Kidney (tissue), 13 donors: ENCODE measurements at regions not wholly inside any gene's neighbourhood (a gene's known extent, or its start where the extent isn't known, plus 50 kb on each side); places are given as distances from the start of the nearest gene placed in this dataset.
"Not testable (repeated sequence)": the region's sequence is repeated elsewhere in the genome, so short reads cannot be mapped to it uniquely, and the experiment has no call there.

ENCODE experiments used
- DNase-seq, 5 donors: peaks; one replicate each; pipeline ENCODE4 v3.0.0-alpha.2; 2013 to 2020
- FAIRE-seq: peaks from 2 replicates; lab custom pipeline; 2012; peaks lifted over from hg19 to GRCh38; lab: Jason Lieb, UNC
- H3K27ac ChIP-seq, 2 donors: one replicate each; pipeline ENCODE4 v1.7.0; 2013; ENCODE audit warnings: low read depth in 2 of 2, low read length in 2 of 2, inconsistent platforms in 1 of 2
- H3K27me3 ChIP-seq: one replicate; pipeline ENCODE4 v1.7.1; 2013; ENCODE audit warnings: low read length, inconsistent platforms; ENCODE audit not compliant: control insufficient read depth, insufficient read depth
- H3K36me3 ChIP-seq, 3 donors: one replicate each; pipeline versions ENCODE4 v1.7.0 to v1.7.1; 2013; ENCODE audit warnings: low read length in 3 of 3, control low read depth in 1 of 3, inconsistent platforms in 1 of 3; ENCODE audit not compliant: insufficient read depth in 3 of 3, control insufficient read depth in 2 of 3
- H3K4me1 ChIP-seq, 3 donors: one replicate each; pipeline versions ENCODE4 v1.7.0 to v1.7.1; 2013; ENCODE audit warnings: low read length in 3 of 3, inconsistent platforms in 1 of 3, low read depth in 1 of 3; ENCODE audit not compliant: control insufficient read depth in 2 of 3, insufficient read depth in 2 of 3
- H3K4me3 ChIP-seq, 3 donors: one replicate each; pipeline versions ENCODE4 v1.7.0 to v1.8.1; 2013; ENCODE audit warnings: low read length in 3 of 3, control low read depth in 1 of 3, inconsistent platforms in 1 of 3
- H3K9ac ChIP-seq, 3 donors: one replicate each; pipeline versions ENCODE4 v1.7.0 to v1.7.1; 2013; ENCODE audit warnings: low read length in 3 of 3, control low read depth in 1 of 3, inconsistent platforms in 1 of 3
- H3K9me3 ChIP-seq, 3 donors: one replicate each; pipeline versions ENCODE4 v1.7.0 to v1.7.1; 2013; ENCODE audit warnings: low read length in 3 of 3, control low read depth in 1 of 3, inconsistent platforms in 1 of 3; ENCODE audit not compliant: control insufficient read depth in 2 of 3, insufficient read depth in 1 of 3
- CTCF ChIP-seq: IDR thresholded peaks from 3 replicates; pipeline ENCODE4 v1.5.1; 2012; ENCODE audit warnings: mild to moderate bottlenecking, moderate library complexity, borderline replicate concordance; ENCODE audit not compliant: insufficient read depth; ENCODE audit errors: extremely low read depth
- intact Hi-C: fragments of 100-400 bp; cut with DNase I; formaldehyde crosslinking; loops from one replicate; pipeline ENCODE4 v1.11.1; 2022
- donor health status: control.
- donor health status: control.
- donor health status: control.
- donor health status: control.
- donor health status: control.
- donor health status: DM: yes; HTN: yes; CAD: no.
- donor health status: Normal renal cell carcinoma (clear cell type).

GRCh38 chr10:117431160-117431559 is 55.9 kb upstream of the PDZD8 start:
- H3K27ac ChIP-seq: no peak overlapping the region
- H3K36me3 ChIP-seq: no peaks in the 10 kb centered on the region
- no peak for TF ChIP-seq CTCF
- DNase-seq: no peak
- intact Hi-C loops: no loop called here
- no peaks in the 10 kb centered on the region for H3K9me3 ChIP-seq
- no peak overlapping the region for H3K9ac ChIP-seq
- no peak overlapping the region for H3K4me3 ChIP-seq
- no peaks in the 10 kb centered on the region for H3K27me3 ChIP-seq
- no peak for FAIRE-seq
- no peaks in the 10 kb centered on the region for H3K4me1 ChIP-seq

GRCh38 chr10:117430535-117430934 is 55.3 kb upstream of the PDZD8 start:
- H3K27me3 ChIP-seq, H3K4me3 ChIP-seq, H3K36me3 ChIP-seq, H3K9ac ChIP-seq, H3K9me3 ChIP-seq, H3K27ac ChIP-seq, FAIRE-seq, H3K4me1 ChIP-seq, DNase-seq, intact Hi-C loops: not testable (repeated sequence)

GRCh38 chr10:117429643-117430265 is 54.5 kb upstream of the PDZD8 start:
- H3K36me3 ChIP-seq: no peaks in the 10 kb centered on the region
- DNase-seq (no peak), FAIRE-seq (no peak)
- H3K9ac ChIP-seq: no peak overlapping the region
- H3K4me1 ChIP-seq: no peaks in the 10 kb centered on the region
- no peak overlapping the region for H3K27ac ChIP-seq
- no peak for TF ChIP-seq CTCF
- no peaks in the 10 kb centered on the region for H3K9me3 ChIP-seq
- no peak overlapping the region for H3K4me3 ChIP-seq
- intact Hi-C loops: no loop called here
- no peaks in the 10 kb centered on the region for H3K27me3 ChIP-seq

- no peak overlapping the region for H3K4me3 ChIP-seq
- no peak for TF ChIP-seq CTCF
- no peak overlapping the region for H3K27ac ChIP-seq
- DNase-seq (no peak), FAIRE-seq (no peak)
- no peaks in the 10 kb centered on the region for H3K27me3 ChIP-seq
- H3K36me3 ChIP-seq: no peaks in the 10 kb centered on the region
- H3K4me1 ChIP-seq: no peaks in the 10 kb centered on the region
- intact Hi-C loops: no loop called here
- H3K9ac ChIP-seq: no peak overlapping the region
- H3K9me3 ChIP-seq: no peaks in the 10 kb centered on the region
Measured at GRCh38 chr10:117427356-117427755, 52.1 kb upstream of the PDZD8 start.
